Activated B cell treated with CpG ODN at 0.5 μM for 24 hours (primary cell): ENCODE measurements at regions not wholly inside any gene's neighbourhood (a gene's known extent, or its start where the extent isn't known, plus 50 kb on each side); places are given as distances from the start of the nearest gene placed in this dataset.
"Not testable (repeated sequence)": the region's sequence is repeated elsewhere in the genome, so short reads cannot be mapped to it uniquely, and the experiment has no call there.

Experiments used
- ATAC-seq: fragments of 200-7000 bp; cut with Tn5 transposase; one replicate; pipeline ENCODE4 v1.10.0; 2021; ENCODE audit warnings: low read depth, mild to moderate bottlenecking, moderate library complexity
- CTCF ChIA-PET: fragments of 350-600 bp; sonication (Branson Sonifier 250); formaldehyde crosslinking; loops from one replicate; lab custom pipeline; 2021; ENCODE audit warnings: antibody characterized with exemption; lab: Charles Lee
- POLR2A ChIA-PET: fragments of 350-600 bp; sonication (Branson Sonifier 250); formaldehyde crosslinking; loops from one replicate; lab custom pipeline; 2021; ENCODE audit warnings: antibody characterized with exemption; lab: Charles Lee
- DNase-seq: peaks from one replicate; pipeline ENCODE4 v3.0.0; 2022
- H3K27ac Mint-ChIP-seq: one replicate; pipeline ENCODE4 v1.8.0; 2020; ENCODE audit warnings: mixed read lengths
- H3K27me3 Mint-ChIP-seq: one replicate; pipeline ENCODE4 v1.8.0; 2021; ENCODE audit warnings: mixed read lengths
- H3K36me3 Mint-ChIP-seq: one replicate; pipeline ENCODE4 v1.8.0; 2021; ENCODE audit warnings: low read depth, mixed read lengths
- H3K4me1 Mint-ChIP-seq: one replicate; pipeline ENCODE4 v1.8.0; 2021; ENCODE audit warnings: mixed read lengths
- H3K4me3 Mint-ChIP-seq: one replicate; pipeline ENCODE4 v1.8.0; 2020; ENCODE audit warnings: mild to moderate bottlenecking, mixed read lengths
- H3K9me3 Mint-ChIP-seq: one replicate; pipeline ENCODE4 v1.8.0; 2020; ENCODE audit warnings: mixed read lengths
- intact Hi-C: fragments of 100-400 bp; cut with micrococcal nuclease; formaldehyde crosslinking; loops from one replicate; pipeline ENCODE4 v1.15.1; 2024
- TF ChIP-seq, protein P1 (sequence below): fragments of 200-600 bp; IDR thresholded peaks from one replicate; pipeline ENCODE4 v1.8.0; 2022; ENCODE audit warnings: antibody characterized with exemption, mild to moderate bottlenecking

DNA sequence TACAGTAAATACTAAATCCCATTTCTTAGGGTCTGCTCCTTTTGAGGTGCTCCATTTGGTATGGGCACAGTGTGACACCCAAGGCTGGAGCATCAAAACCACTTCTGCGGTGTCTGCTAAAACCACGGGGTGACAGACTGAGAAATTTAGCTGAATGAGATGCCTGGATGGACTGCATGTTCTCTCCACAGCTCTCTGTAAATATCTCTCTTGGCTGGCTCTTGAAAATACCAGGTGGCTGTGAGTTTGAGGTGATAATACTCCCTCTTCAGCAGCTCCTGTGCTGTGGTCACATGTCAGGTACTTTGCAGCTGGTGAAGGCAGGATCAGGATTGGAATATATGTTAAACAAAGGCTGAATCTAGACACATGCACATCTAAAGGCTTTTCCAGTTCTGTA, 93.7 kb upstream of the SIMC1 start:
- peaks cover 38% of the 10 kb centered on the region for H3K27me3 Mint-ChIP-seq
- CTCF ChIA-PET = no interaction called here
- no peak overlapping the region for H3K27ac Mint-ChIP-seq
- DNase-seq (no peak), ATAC-seq (no peak)
- H3K4me3 Mint-ChIP-seq = no peak overlapping the region
- TF ChIP-seq, protein P1, sequence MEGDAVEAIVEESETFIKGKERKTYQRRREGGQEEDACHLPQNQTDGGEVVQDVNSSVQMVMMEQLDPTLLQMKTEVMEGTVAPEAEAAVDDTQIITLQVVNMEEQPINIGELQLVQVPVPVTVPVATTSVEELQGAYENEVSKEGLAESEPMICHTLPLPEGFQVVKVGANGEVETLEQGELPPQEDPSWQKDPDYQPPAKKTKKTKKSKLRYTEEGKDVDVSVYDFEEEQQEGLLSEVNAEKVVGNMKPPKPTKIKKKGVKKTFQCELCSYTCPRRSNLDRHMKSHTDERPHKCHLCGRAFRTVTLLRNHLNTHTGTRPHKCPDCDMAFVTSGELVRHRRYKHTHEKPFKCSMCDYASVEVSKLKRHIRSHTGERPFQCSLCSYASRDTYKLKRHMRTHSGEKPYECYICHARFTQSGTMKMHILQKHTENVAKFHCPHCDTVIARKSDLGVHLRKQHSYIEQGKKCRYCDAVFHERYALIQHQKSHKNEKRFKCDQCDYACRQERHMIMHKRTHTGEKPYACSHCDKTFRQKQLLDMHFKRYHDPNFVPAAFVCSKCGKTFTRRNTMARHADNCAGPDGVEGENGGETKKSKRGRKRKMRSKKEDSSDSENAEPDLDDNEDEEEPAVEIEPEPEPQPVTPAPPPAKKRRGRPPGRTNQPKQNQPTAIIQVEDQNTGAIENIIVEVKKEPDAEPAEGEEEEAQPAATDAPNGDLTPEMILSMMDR = no peak
- intact Hi-C loops = no loop called here
- H3K36me3 Mint-ChIP-seq = no peaks in the 10 kb centered on the region
- peaks cover 15% of the 10 kb centered on the region for H3K9me3 Mint-ChIP-seq
- peaks cover 4% of the 10 kb centered on the region for H3K4me1 Mint-ChIP-seq
- POLR2A ChIA-PET = no interaction called here

DNA sequence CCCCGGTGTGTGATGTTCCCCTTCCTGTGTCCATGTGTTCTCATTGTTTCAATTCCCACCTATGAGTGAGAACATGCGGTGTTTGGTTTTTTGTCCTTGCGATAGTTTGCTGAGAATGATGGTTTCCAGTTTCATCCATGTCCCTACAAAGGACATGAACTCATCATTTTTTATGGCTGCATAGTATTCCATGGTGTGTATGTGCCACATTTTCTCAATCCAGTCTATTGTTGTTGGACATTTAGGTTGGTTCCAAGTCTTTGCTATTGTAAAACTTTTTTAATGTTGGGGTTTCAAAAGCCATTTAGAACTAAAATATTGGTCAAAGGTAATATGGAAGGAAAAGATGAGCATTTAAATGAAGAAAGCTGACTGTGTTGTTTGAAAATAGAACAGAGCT, 88.3 kb upstream of the SIMC1 start:
- H3K27ac Mint-ChIP-seq, POLR2A ChIA-PET, intact Hi-C loops, H3K4me1 Mint-ChIP-seq, ATAC-seq, DNase-seq, H3K36me3 Mint-ChIP-seq, H3K9me3 Mint-ChIP-seq, H3K4me3 Mint-ChIP-seq, CTCF ChIA-PET: not testable (repeated sequence)
- H3K27me3 Mint-ChIP-seq = peaks cover 32% of the 10 kb centered on the region

GRCh38 chr5:176151281-176151680, 86.9 kb upstream of the SIMC1 start:
- Mint-ChIP-seq H3K4me3 (no peak overlapping the region), H3K4me1 (no peaks in the 10 kb centered on the region), H3K27me3 (peaks cover 28% of the 10 kb centered on the region), H3K27ac (no peak overlapping the region), H3K9me3 (no peaks in the 10 kb centered on the region), H3K36me3 (no peaks in the 10 kb centered on the region)
- ATAC-seq (no peak), DNase-seq (no peak)
- ChIA-PET POLR2A (no interaction called here), CTCF (no interaction called here)
- TF ChIP-seq, protein P1 = no peak
- intact Hi-C loops = no loop called here

DNA sequence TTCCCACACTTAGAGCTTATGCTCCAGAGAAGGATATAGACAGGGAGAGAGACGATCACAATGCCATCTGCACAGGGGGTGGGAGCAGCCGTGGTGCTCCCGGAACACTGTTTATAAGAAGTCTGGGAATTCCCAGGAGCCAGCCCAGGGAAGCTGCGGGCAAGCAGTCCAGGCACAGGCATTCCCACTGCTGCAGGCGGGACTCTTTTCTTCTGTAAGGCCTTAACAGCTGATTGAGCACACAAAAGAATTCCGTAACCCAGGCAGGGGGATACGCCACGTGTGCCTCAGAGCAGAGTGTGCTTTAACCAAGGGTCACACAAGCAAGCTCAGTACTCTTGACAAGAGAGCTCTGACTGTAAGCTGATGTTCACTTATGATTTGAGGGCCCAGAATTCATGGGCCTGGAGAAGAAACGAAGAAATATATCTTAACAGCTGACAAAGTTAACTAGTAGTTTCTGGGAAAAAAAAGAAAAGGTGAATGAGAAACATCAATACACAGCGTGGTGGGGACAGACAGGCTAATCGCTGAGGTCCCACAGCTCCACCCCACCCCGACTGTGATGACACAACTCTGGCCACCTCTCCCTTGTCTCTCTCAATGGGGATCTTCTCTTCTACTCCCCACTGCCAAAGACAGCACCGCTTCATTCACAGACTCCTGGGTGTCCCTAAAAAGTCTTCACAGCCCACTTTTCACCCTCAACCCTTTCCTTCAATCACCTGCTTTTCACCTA, 85.9 kb upstream of the SIMC1 start:
- Mint-ChIP-seq H3K36me3 (no peaks in the 10 kb centered on the region), H3K4me1 (no peaks in the 10 kb centered on the region), H3K27ac (no peak overlapping the region), H3K27me3 (peaks cover 28% of the 10 kb centered on the region), H3K9me3 (no peaks in the 10 kb centered on the region), H3K4me3 (no peak overlapping the region)
- POLR2A ChIA-PET = no interaction called here
- DNase-seq = no peak
- no peak for ATAC-seq
- TF ChIP-seq, protein P1 = no peak
- CTCF ChIA-PET = no interaction called here
- intact Hi-C loops = no loop called here

DNA sequence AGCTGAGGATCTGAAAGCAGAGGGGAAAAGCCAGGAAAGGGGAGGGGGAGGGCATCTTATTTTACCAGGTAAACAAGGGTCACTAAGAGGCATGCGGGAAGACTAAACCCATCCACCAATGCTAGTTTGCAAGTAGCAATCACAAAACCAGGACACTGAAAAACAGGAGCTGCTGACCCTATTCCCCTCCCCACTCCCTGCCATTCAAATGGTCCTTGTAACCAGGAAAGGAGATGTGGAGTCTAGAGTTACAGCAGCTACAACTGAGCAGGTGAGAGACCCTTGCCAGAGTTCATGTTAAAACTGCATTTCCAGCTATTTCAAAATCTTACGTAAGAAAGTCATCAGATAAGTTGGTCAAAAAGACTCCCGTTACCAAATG, 85.3 kb upstream of the SIMC1 start:
- TF ChIP-seq, protein P1 = no peak
- H3K4me1 Mint-ChIP-seq = no peaks in the 10 kb centered on the region
- no peaks in the 10 kb centered on the region for H3K36me3 Mint-ChIP-seq
- no peaks in the 10 kb centered on the region for H3K9me3 Mint-ChIP-seq
- H3K27ac Mint-ChIP-seq = no peak overlapping the region
- POLR2A ChIA-PET = no interaction called here
- H3K4me3 Mint-ChIP-seq = no peak overlapping the region
- ATAC-seq = no peak
- H3K27me3 Mint-ChIP-seq = peaks cover 26% of the 10 kb centered on the region
- intact Hi-C loops = no loop called here
- CTCF ChIA-PET = no interaction called here
- DNase-seq = no peak

DNA sequence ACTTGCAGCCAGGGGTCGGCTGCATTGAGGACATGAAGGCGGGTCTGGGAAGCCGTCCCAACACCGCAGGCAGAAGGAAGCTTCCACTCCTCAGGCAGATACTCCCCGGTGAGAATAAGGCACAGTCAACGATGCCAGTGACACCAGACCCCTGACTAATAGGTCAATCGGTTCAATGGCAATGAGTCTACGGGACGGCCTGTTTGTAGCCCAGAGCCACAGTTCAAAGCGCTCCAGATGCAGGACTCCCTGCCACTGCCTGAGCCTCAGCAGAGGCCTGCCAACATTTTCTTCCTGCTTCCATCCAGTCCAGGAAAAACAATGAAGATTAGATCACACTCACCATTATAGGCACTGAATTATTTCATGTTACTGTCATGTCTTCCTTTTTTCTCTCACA, 84.5 kb upstream of the SIMC1 start:
- no peaks in the 10 kb centered on the region for H3K9me3 Mint-ChIP-seq
- DNase-seq (no peak), ATAC-seq (no peak)
- H3K27me3 Mint-ChIP-seq = peaks cover 30% of the 10 kb centered on the region
- ChIA-PET POLR2A (no interaction called here), CTCF (no interaction called here)
- TF ChIP-seq, protein P1 = no peak
- no peaks in the 10 kb centered on the region for H3K36me3 Mint-ChIP-seq
- intact Hi-C loops = no loop called here
- no peaks in the 10 kb centered on the region for H3K4me1 Mint-ChIP-seq
- no peak overlapping the region for H3K27ac Mint-ChIP-seq
- H3K4me3 Mint-ChIP-seq = no peak overlapping the region
